SK-N-SH (cell line): ENCODE measurements at regions not wholly inside any gene's neighbourhood (a gene's known extent, or its start where the extent isn't known, plus 50 kb on each side); places are given as distances from the start of the nearest gene placed in this dataset.

Experiments
- CTCF ChIP-seq: fragments of 200-600 bp; sonication (generic); IDR thresholded peaks from 2 replicates; pipeline ENCODE4 v1.6.1; 2017; ENCODE audit warnings: antibody characterized with exemption, mild to moderate bottlenecking, moderate library complexity
- EZH2phosphoT487 ChIP-seq: fragments of 200-600 bp; sonication (generic); IDR thresholded peaks from 2 replicates; pipeline ENCODE4 v1.6.1; 2017; ENCODE audit warnings: low read depth, mixed run types, mild to moderate bottlenecking, antibody characterized with exemption, moderate library complexity, borderline replicate concordance
- POLR2AphosphoS5 ChIP-seq: IDR thresholded peaks from 2 replicates; pipeline ENCODE4 v1.6.1; 2012; ENCODE audit warnings: low read depth, low read length
- RAD21 ChIP-seq: IDR thresholded peaks from 2 replicates; pipeline ENCODE4 v1.6.1; 2012; ENCODE audit warnings: mild to moderate bottlenecking, low read length
- RFX5 ChIP-seq: IDR thresholded peaks from 2 replicates; pipeline ENCODE4 v1.6.1; 2012; ENCODE audit warnings: mild to moderate bottlenecking, improper control_type of control experiment, low read length
- SIN3A ChIP-seq: IDR thresholded peaks from 2 replicates; pipeline ENCODE4 v1.6.1; 2012; ENCODE audit warnings: low read depth, mild to moderate bottlenecking, low read length, moderate library complexity, borderline replicate concordance
- SMC3 ChIP-seq: IDR thresholded peaks from 2 replicates; pipeline ENCODE4 v1.6.1; 2012; ENCODE audit warnings: low read depth, low read length, improper control_type of control experiment
- TAF1 ChIP-seq: IDR thresholded peaks from 2 replicates; pipeline ENCODE4 v1.6.1; 2012; ENCODE audit warnings: low read depth, mild to moderate bottlenecking, low read length, moderate library complexity, borderline replicate concordance
- TCF12 ChIP-seq: IDR thresholded peaks from 2 replicates; pipeline ENCODE4 v1.4.0; 2012

DNA sequence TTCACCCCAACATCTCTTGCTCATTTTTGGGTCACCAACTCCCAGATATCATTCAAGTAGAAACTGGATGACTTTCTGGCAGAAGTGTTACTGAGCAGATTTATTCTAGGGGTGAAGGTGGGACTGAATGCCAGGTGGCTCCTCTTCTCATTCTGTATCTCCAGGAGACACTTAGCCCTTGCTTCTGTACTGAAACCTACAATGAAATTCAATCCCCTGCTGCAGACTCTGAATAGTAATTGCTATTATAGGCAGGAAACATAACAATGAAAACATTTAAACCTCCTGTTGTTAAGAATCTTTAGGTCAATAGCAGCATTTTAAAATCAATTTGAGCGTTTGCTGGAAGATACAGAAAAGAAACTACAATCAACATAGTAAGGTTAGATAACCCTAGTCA lies 879.4 kb upstream of the TENM4 start:
- TF ChIP-seq CTCF (no peak), POLR2AphosphoS5 (no peak), RAD21 (no peak), TCF12 (no peak), SIN3A (no peak), EZH2phosphoT487 (no peak), SMC3 (no peak), RFX5 (no peak), TAF1 (no peak)
